NCI-H2107 (cell line): ENCODE measurements at regions not wholly inside any gene's neighbourhood (a gene's known extent, or its start where the extent isn't known, plus 50 kb on each side); places are given as distances from the start of the nearest gene placed in this dataset.

ENCODE experiments used
- DNase-seq: peaks from one replicate; lab custom pipeline; 2025; lab: John Stamatoyannopoulos, UW

DNA sequence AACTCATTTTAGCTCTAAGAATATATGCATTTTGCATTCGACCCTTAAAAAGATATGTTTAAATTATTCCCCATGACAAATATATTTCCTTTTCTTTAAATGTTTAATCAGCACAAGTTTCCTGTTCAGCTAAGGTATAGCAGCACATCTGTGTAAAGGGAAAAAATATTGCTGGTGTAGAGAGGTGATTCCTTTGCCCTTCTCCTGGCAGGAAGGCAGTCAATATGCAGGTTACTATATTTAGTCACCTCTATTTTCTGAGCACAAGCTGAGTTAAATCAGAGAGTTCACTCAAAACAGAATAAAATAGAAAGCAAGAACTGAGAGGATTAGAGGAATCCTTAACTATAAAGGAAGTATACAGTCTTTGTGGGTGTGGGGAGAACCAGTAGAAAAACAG is 274.4 kb upstream of the PCSK5 start:
- no peak for DNase-seq

DNA sequence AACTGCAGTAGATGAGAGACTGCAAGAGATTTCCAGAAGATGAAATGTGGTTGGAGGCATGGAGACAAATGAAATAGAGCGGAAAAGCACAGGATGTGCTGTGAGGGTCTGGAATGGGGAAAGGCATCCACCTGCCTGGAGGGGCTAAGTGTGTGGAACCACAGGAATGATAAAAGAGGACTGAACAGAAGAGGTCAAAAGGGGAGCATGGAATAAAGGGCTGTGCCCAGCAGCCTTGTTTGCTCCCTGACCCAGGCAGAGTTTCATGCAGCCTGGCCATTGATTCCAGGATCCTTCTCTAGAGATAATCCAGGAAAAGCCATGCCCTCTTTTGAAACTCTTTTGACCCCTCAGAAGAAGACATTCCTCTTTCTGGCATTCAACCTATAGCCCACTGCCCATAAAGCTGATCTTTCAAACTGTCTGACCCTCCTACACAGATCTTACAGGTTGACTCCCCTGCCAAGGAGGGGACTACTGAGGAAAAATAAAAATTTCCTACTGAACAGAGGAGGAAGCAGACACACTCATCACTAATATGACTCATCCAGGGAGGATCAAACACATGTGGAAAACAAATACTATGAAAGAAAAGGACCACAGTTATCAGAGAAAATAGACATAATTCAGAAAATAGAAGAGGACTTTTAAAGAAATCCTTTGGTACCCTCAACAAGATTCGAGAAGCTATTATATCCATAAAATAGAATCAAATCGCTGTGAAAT is 273.5 kb upstream of the PCSK5 start:
- DNase-seq: no peak

GRCh38 chr9:75623462-75623861 is 267.0 kb upstream of the PCSK5 start:
- DNase-seq: no peak

GRCh38 chr9:75624998-75625397 is 265.5 kb upstream of the PCSK5 start:
- no peak for DNase-seq

GRCh38 chr9:75626860-75627259 is 263.6 kb upstream of the PCSK5 start:
- DNase-seq: no peak

- no peak for DNase-seq
Measured at GRCh38 chr9:75628952-75629351, 261.5 kb upstream of the PCSK5 start.

- DNase-seq: no peak
Measured at GRCh38 chr9:75633451-75634057, 256.9 kb upstream of the PCSK5 start.

GRCh38 chr9:75636427-75637045 is 253.9 kb upstream of the PCSK5 start:
- no peak for DNase-seq

DNA sequence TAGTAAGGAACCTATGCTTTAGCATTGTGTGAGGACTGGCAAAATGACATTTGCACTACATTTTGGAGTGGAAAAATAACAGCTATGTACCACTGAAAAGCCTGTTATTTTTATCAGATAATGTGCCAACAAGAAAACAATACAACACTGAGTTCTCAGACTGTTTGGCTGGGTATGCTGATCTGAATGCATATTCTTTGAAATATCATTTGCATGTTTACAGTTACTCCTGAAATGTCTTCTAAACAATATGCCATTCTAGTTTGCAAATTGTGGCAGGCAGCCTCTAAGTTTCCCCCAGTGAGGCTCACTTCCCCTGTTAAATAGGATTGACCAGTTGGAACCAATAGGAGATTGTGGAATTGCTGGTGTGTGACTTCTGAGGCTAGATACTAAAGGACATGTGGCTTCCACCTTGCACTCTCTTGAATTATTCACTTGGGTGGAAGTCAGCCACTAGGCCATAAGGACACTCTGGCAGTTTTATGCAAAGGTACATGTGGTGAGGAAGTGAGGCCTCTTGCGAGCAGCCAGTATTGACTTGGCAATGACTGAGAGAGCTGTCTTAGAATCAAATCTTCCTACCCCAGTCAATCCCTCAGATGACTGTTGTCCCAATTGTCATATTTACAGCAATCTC is 250.4 kb upstream of the PCSK5 start:
- DNase-seq: no peak

DNA sequence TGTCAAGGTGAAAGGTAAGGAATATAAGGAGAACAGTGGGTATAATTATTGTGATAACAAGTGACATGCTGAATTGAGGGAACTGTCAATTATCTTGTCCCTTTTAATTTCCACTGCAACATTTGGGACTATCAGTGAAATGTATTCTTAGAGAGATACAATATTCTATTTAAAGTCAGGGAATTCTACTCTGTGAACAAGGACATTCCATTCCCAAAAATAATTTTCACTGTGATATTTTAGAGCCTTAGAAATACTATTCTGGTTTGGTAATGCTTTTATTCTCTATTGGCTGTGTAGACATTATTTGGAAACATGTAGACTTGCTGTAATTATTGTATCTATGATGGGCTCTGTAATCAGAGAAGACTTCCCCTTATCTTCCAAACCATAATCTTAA is 248.0 kb upstream of the PCSK5 start:
- DNase-seq: no peak

- no peak for DNase-seq
Measured at GRCh38 chr9:75644649-75645048, 245.8 kb upstream of the PCSK5 start.

DNA sequence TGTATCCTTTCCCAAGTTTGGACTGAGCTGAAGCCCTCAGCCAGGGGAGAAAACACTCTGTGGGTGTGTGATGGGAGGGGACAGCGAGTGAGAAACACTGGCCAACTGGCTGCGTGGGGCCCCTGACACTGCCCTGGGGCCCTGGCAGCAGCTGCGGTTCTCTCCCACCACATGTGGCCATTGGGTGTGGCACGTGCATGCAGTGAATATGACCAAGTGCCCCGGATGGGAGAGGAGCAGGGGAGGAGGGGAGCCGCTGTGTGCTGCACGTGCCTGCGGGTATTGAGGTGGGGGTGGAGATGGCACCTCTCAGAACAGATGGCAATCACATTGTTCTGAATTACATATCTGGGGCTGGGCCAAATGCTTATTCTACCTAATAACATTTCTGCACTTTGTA is 242.4 kb upstream of the PCSK5 start:
- DNase-seq: no peak

DNA sequence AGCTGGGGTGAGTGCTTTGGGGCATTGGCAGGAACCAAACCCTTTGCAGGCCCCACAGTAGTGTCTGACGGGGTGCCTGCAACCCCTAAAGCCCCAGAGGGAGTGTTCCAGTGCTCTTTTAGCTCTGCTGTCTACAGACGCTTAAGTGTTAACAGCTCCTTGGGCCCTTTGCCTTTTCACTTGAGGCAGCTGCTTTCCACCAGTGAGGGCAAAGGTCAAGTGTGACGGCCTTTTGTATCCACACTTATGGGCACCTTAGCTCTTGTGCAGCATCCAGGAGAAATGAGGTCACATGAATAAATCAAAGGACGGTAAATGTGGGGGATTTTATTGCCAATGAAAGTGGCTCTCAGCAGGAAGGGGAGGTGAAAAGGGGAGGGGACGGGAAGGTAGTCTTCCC is 241.4 kb upstream of the PCSK5 start:
- no peak for DNase-seq

DNA sequence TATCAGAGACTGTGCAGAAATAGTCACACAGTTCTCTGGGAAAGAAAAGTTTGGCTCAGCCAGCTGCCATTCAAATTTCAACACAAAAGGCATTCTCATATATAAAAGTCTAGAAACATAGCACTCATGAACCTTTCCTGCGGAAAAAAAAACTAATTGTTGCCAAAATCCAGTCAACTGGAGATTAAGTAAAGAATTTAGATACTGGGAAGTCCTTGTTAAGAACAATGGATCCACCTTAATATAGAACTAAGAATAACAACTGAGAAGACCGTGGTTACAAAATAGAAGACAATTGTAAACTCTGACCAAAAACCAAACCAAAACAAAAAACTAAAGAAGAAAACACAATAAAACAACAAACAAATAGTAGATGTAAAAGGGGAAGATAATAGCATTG is 238.8 kb upstream of the PCSK5 start:
- no peak for DNase-seq

- DNase-seq: no peak
Measured at GRCh38 chr9:75653335-75653734, 237.1 kb upstream of the PCSK5 start.

DNA sequence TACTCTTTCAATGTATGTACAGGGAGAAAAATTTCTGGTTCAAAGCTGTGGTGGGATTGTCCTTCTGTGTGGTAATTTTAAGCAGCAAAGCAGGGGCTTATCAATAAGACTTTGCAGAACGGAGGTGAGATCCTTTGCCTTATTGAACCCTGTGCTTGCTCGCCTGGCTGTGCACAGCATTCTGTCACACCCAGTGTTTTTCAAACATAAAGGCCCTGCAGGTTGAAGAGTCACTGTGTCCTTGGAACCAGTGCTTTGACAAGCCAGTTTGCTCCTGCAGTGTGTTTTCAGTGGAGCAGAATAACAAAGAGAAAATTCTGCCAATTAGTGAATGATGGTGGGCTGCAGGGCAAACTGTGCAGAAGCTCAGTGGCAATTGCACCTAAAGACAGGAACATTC is 236.7 kb upstream of the PCSK5 start:
- no peak for DNase-seq

GRCh38 chr9:75657015-75657414 is 233.5 kb upstream of the PCSK5 start:
- DNase-seq: no peak

DNA sequence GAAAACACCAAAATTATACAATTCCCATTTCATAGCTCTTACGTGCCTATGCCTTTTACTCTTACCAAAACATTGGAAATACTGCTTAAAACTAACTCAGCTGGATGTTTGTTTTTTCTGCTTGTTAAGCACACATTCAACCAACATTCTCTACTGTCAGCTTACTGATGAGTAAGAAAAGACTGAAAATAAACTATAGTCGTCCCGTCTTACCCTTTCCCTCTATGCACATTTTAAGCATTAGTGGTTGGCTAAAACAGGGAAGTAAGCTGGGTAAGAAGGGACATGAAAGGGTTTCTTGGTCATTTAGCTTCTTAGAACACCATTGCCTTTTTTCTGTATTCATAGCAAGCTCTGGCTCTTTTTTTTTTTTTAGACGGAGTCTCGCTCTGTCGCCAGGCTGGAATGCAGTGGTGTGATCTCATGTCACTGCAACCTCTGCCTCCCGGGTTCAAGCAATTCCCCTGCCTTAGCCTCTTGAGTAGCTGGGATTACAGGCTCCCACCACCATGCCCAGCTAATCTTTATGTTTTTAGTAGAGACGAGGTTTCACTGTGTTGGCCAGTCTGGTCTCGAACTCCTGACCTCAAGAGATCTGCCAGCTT is 232.1 kb upstream of the PCSK5 start:
- no peak for DNase-seq

GRCh38 chr9:75664597-75664996 is 225.9 kb upstream of the PCSK5 start:
- DNase-seq: no peak

DNA sequence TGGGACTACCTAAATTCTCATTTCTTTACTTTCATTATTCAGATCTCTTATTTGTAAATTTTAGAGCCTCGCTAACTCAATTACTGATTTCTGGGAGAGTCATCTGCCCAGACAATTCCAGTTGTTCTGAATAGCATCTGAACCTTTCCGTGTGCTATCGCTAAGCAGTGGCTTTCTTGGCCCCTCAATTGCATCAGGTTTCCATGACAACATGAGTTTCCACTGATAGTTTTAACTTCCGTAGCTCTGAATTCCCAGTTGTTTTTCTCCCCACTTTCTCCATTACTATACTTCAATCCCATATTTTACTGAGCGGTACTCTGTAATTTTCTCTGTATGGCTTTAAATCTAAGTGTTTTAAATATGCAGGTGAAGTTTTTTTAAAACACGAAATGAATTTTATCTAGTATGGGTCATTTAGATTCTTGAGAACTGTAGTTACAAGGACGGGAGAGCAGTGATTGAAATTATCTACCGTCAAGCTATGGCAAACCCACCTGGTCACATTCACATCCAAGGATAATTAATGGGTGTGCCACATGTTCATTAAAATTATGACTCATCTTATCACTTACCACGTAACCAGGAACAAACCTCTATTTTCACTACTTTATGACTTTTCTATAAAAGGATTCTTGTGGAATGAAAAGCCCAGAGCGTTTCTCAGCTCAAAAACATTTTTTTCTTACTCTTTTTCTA is 223.5 kb upstream of the PCSK5 start:
- no peak for DNase-seq

GRCh38 chr9:75669721-75670120 is 220.8 kb upstream of the PCSK5 start:
- DNase-seq: no peak

DNA sequence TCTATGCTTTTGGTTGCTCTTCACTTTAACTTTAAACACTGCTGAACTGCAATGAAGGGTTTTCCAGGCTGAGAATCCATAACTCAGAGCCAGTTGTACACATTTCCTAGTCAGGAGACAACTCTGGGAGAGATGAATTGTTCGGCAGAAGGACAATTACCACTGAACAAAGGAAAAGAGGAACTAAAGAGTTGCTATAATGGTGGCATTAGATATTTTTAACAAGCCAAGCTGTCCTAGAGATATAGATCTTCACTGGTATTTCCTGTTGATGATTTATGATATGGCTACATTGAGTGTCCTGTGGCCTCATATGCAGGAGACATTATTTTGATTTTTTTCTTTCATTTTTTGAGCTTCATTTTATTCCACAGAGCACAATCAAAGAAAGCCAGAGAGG is 219.1 kb upstream of the PCSK5 start:
- no peak for DNase-seq
